BJ (cell line): ENCODE measurements at regions not wholly inside any gene's neighbourhood (a gene's known extent, or its start where the extent isn't known, plus 50 kb on each side); places are given as distances from the start of the nearest gene placed in this dataset.

ENCODE experiments used
- CTCF ChIA-PET: fragments of 350-600 bp; formaldehyde crosslinking; extraction: SDS; loops from one replicate; lab custom pipeline; 2021; ENCODE audit warnings: antibody characterized with exemption, inconsistent platforms; lab: Yijun Ruan, JAX
- POLR2A ChIA-PET: fragments of 300-600 bp; sonication (Branson Sonifier 250); formaldehyde crosslinking; extraction: SDS; loops from one replicate; lab custom pipeline; 2021; ENCODE audit warnings: antibody characterized with exemption; lab: Charles Lee
- DNase-seq: peaks from one replicate; pipeline ENCODE4 v3.0.0-alpha.2; 2011; ENCODE audit warnings: low read depth
- H3K27me3 ChIP-seq: 2 replicates; pipeline ENCODE4 v1.6.0; 2011; ENCODE audit warnings: low read length; ENCODE audit not compliant: control insufficient read depth, insufficient read depth
- H3K36me3 ChIP-seq: 2 replicates; pipeline ENCODE4 v1.5.1; 2011; ENCODE audit warnings: low read length; ENCODE audit not compliant: control insufficient read depth, insufficient read depth
- H3K4me3 ChIP-seq: 2 replicates; pipeline ENCODE4 v1.5.1; 2011; ENCODE audit warnings: low read depth, mild to moderate bottlenecking, control low read depth, low read length
- TF ChIP-seq, protein P1 (sequence below): IDR thresholded peaks from 2 replicates; pipeline ENCODE4 v1.5.1; 2011; ENCODE audit warnings: low read depth, mild to moderate bottlenecking, control low read depth, inconsistent platforms, low read length, moderate library complexity; ENCODE audit not compliant: insufficient read depth

DNA sequence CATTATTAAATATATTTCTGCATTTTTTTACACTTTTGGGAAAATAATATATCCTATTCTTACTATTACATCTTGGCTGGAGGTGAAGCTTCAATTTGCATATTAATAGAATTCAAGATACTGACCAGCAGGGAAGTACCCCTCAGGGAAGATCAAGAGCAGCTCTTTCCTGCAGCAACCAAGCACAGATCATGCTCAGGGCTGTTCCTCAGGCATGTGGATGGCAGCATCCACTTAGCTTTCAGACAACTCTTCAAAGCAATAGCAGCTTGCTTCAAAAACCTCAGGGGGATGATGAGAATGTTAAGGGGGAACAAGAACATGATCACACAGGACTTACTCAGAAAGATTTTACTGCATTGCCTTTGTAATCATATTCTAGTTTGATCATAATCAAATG is 731.8 kb downstream of the SEMA5A start:
- TF ChIP-seq, protein P1, sequence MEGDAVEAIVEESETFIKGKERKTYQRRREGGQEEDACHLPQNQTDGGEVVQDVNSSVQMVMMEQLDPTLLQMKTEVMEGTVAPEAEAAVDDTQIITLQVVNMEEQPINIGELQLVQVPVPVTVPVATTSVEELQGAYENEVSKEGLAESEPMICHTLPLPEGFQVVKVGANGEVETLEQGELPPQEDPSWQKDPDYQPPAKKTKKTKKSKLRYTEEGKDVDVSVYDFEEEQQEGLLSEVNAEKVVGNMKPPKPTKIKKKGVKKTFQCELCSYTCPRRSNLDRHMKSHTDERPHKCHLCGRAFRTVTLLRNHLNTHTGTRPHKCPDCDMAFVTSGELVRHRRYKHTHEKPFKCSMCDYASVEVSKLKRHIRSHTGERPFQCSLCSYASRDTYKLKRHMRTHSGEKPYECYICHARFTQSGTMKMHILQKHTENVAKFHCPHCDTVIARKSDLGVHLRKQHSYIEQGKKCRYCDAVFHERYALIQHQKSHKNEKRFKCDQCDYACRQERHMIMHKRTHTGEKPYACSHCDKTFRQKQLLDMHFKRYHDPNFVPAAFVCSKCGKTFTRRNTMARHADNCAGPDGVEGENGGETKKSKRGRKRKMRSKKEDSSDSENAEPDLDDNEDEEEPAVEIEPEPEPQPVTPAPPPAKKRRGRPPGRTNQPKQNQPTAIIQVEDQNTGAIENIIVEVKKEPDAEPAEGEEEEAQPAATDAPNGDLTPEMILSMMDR: no peak
- ChIA-PET POLR2A (no interaction called here), CTCF (no interaction called here)
- H3K27me3 ChIP-seq: no peaks in the 10 kb centered on the region
- H3K4me3 ChIP-seq: no peak overlapping the region
- no peaks in the 10 kb centered on the region for H3K36me3 ChIP-seq
- DNase-seq: no peak

DNA sequence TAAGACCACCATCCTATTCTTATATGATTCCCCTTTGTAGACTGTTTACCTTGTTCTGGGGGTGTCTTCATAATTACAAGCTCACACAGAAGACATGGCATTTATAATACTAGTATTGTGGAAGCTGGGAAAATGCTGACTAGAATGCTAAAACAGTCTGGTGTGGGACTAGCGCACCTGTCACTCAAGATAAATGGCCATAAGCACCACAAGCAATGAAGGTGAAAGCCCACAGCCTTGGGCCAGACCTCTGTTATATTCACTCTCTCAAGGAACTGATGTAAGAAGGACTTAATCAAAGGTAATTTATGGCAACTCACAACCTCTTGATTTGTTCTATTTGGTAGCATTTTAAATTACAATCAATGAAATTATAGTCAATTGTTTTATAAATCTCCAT is 721.5 kb downstream of the SEMA5A start:
- ChIA-PET CTCF (interaction anchor here (0.6 to 2.3 kb wide), 2 partner anchors 26 to 180 kb away, joined by 3 to 5 read pairs; no protein-coding TSS in a partner anchor), POLR2A (no interaction called here)
- TF ChIP-seq, protein P1: no peak
- Histone ChIP-seq H3K4me3 (no peak overlapping the region), H3K27me3 (no peaks in the 10 kb centered on the region), H3K36me3 (no peaks in the 10 kb centered on the region)
- no peak for DNase-seq

DNA sequence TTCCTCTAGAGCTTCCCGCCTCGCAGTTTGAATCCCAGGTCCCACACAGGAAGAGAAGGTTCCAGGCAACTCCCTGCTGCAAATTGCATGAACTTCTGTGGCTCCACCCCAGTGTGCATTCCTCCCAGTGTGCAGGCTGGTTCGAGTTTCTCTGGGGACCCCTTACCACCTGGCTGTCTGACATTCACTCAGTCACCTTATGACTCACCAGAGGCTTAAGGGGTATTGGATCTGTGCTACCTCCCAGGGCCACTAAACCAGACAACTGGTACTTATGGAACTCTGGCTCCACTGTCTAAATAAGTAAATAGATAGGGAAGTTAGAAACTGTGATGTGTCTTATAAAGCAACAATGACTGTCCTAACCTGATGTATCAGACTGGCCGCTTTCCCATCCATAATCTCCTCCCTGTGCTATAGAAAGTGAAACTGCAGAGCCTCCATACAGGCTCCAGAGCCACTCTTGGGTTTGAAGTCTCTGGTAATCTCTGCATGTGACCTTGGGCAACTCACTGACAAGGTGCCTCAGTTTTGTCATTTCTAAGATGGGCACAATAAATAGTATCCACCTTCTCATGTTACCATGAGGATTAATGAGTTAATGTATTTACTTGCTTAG is 720.6 kb downstream of the SEMA5A start:
- no peaks in the 10 kb centered on the region for H3K36me3 ChIP-seq
- no peaks in the 10 kb centered on the region for H3K27me3 ChIP-seq
- DNase-seq: no peak
- ChIA-PET CTCF (interaction anchor here (0.6 to 2.3 kb wide), 2 partner anchors 22 to 26 kb away, joined by 3 to 5 read pairs; no protein-coding TSS in a partner anchor), POLR2A (no interaction called here)
- H3K4me3 ChIP-seq: no peak overlapping the region
- TF ChIP-seq, protein P1: no peak

DNA sequence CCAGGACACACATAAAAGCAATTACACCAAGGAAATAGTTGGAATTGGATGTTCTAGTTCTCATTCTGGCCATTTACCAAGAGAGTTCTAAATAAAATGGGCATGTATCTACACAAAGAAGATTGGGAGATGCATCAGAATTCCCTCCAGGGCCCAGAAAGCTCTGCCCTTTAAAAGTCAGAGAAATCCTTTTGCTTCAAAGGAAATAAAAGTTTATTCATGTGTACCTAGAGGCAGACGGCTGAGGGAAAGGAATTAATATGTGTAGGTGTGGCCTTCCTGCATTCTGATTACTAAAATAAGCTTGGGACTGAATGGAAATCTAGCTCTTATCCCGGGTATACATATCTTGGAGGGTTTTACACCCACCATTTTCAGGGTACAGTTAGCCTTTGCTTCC is 719.4 kb downstream of the SEMA5A start:
- DNase-seq: no peak
- no peak overlapping the region for H3K4me3 ChIP-seq
- no peaks in the 10 kb centered on the region for H3K36me3 ChIP-seq
- TF ChIP-seq, protein P1: no peak
- no peaks in the 10 kb centered on the region for H3K27me3 ChIP-seq
- ChIA-PET CTCF (no interaction called here), POLR2A (no interaction called here)

DNA sequence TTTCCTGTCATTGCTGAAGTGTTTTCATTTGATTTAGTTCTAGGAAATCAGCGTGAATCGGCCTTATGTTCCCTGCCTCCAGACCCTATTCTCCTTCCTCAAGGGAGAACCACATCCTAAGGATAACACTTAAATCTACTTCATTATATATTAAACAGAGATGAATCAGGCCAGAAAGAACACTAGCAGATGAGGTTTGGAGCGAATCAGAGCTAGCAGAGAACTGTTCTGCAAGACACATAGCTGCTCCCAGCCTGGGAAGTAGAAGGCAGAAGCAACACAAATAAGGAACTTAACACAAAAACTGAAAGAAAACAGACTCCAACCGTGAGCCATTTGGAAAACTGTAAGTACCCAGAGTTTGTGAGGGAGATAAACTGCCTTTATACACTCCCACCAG is 718.2 kb downstream of the SEMA5A start:
- no peak overlapping the region for H3K4me3 ChIP-seq
- no peak for DNase-seq
- H3K36me3 ChIP-seq: no peaks in the 10 kb centered on the region
- no peaks in the 10 kb centered on the region for H3K27me3 ChIP-seq
- ChIA-PET CTCF (interaction anchor here (1.2 kb wide), 2 partner anchors 16 to 379 kb away, joined by 3 to 6 read pairs; no protein-coding TSS in a partner anchor), POLR2A (interaction anchor here (1.1 kb wide), 1 partner anchor 16 kb away, joined by 3 read pairs; no protein-coding TSS in a partner anchor)
- TF ChIP-seq, protein P1: no peak
